ENCODE measurements at regions not wholly inside any gene's neighbourhood (a gene's known extent, or its start where the extent isn't known, plus 50 kb on each side); places are given as distances from the start of the nearest gene placed in this dataset.

DNA sequence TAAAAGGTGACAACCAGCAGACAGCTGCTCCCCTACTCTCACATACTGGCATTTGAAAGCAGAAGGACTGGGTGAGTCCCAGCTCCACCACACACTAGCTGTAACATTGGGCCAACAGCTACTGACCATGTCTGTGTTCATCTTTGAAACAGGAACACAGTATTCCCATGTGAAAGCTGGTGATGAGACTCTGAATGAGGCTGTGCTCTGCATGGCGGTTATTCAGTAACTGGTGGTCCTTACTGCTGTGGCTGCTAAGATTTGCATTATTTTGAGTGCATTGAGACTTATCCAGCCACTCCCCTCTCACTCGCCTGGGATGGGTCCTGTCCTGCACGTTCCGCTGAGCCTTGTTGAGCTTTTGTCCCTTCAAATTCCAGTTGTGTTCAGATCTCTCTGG lies 342.9 kb downstream of the FOXL1 start:
- DNase-seq = no peak

DNA sequence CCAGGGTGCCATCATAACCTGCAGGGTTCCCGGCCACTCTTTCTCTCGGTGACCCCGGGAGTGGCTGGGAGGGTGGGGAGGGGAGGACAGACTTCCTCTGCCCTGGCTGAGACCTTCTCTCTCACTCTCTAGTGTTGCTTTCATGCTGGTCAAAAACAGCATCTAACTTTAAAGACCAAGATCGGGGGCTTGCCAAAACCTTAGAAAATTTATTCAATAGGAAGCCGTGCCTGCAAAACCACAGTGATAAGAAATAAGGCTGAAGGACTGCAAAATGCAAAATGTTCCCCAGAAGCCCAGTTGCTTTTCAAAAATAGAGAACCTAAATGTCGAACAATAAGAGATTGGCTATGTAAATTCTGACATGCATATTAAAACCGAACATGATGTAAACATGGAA lies 344.0 kb downstream of the FOXL1 start:
- no peak for DNase-seq

DNA sequence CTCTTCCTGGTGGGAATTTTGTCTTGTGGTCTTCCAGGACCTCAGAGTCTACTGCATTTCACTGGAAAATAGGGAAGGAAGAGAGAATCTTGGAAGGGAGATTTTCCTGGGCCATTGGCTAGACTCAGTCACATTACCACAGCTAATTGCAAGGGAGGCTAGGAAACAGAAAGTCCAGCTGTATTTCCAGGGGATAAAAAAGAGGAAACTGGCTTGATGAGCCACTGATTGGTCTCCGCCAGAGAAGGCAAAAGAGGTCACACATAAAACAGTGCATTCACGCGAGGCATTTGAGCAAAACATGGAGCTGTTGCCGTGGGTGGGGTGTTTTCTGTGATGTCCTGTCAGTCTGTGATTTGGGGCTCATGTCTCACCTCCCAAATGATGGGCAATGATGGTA lies 345.3 kb downstream of the FOXL1 start:
- DNase-seq = no peak

DNA sequence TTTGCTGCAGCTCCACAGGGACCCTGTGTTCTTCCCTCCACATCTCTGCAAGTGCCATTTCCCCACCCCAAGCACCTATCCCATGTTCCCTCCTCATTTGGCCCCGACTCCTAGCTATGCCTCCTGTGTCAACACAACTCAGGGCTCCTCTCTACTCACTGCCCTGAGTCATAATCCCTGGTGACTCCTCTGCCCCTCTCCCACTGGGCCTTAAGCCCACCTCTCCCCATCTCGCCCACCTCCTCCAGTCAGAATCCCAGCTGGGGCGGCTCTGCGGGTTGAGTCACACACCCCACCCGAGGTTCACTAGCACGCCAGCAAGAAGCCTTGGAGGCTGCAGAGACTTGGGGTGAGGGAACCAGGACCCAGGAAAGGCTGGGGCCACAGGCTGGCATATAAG lies 346.2 kb downstream of the FOXL1 start:
- DNase-seq = no peak

DNA sequence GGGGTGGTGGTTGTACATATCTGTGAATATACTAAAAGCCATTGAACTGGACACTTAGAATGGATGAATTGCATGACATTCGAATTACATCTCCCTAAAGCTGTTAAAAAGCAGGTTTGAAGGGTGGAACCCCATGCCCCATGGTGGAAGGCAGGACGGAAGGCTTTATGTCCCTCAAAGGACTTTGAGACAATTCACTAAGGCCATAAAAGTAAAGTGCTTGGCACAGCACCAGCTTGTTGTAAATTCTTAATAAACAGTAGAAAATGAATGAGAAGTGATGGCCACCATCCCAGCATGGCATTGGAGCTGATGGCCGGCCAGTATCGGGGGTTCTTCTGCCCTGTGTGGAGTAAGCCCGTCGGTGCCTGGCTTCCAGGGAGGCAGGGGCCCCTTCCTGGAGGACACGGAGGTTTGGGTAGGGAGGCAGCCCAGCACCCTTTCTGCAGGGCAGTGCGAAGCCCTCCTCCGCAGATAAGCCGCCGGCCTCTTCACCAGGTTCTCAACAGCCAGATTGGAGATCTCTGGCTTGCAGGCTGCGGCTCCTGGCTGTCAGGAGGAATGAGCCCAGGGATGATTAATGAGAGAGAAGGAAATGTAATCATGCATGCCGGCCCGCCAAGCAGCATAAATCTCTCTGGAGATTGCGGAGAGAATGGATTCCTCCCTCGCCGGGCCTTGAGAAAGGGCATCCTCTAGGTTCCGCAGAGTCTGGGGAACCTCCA lies 346.9 kb downstream of the FOXL1 start:
- no peak for DNase-seq

DNA sequence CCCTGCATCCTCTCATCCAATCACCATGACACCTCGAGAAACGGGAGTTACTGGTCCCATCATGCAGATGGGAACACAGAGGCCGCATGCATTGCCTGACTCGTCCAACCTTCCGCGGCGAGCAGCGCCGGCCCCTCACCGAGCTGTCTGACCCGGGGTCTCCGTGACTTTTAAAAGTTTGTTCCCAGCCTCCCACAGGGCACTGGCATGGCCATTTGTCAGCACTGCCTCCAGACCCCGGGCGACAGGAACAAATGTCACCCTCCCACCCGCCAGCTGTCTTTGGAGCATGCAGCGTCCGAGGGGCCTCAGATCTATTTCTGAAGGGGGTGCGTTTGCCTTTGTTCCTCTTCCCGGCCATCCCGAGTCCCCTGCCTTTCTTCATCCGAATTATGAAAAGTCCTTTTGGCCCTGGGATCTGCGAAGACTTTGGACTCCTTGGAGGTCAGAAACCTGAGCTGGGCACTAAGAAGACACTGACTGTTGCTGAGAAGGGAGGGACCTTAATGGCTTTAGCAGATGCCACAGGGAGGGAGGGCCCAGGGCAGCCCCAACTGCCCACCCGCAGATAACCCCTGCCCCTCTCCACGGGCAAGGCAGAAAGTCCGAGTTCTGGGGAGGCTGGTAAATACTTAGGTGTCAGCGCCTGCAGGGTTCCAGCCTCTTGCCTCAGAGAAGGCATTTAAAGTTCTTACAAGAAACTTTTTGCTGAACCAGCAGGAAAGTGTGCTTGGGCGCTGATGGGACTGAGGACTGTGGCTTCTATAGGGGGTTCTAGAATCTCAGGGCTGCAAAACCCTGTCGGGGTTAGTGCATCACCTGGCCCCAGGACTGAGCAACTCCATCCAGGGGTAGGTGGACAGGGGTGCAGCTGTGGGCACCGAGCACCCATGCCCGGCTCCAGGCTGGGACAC lies 348.1 kb downstream of the FOXL1 start:
- DNase-seq = no peak

DNA sequence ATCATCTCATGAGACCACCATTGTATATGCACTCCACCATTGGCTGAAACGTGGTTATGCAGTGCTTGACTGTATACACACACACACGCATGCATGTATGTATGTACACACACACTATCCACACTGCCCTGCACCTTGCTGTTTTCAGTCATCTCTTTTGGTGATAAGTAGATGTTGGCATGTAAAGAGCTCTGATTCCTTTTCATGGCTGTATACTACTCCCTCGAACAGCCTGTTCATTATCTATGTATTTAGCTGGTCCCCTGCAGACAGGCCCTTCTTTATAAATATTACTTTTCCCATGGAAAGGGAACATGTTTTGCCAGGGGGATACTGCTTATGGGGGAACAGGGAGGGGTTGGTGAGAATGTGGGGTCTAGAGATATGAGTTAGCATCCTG lies 349.4 kb downstream of the FOXL1 start:
- no peak for DNase-seq

DNA sequence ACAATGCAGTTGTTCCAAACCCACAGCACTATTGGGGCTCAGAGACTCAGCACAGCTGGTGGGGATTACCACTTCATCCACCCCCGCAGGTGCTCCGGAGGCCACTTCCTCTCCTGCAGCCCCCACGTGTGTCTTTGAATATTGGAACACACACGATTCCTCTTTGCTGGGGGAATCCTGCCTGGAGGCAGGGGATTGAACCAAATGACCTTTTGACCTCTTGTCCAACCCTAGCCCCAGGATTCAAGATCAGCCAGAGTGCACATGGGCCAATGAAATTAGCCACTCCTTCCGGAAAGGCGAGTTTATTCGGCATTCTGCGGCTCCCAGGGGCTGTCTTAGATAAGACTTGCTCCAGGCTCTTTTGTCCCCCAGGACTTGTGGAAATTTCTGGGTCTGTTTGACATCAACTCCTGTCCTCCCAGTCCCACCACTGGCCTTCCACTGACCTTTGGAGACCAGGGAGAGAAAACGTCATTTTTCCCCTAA lies 350.2 kb downstream of the FOXL1 start:
- DNase-seq = no peak

DNA sequence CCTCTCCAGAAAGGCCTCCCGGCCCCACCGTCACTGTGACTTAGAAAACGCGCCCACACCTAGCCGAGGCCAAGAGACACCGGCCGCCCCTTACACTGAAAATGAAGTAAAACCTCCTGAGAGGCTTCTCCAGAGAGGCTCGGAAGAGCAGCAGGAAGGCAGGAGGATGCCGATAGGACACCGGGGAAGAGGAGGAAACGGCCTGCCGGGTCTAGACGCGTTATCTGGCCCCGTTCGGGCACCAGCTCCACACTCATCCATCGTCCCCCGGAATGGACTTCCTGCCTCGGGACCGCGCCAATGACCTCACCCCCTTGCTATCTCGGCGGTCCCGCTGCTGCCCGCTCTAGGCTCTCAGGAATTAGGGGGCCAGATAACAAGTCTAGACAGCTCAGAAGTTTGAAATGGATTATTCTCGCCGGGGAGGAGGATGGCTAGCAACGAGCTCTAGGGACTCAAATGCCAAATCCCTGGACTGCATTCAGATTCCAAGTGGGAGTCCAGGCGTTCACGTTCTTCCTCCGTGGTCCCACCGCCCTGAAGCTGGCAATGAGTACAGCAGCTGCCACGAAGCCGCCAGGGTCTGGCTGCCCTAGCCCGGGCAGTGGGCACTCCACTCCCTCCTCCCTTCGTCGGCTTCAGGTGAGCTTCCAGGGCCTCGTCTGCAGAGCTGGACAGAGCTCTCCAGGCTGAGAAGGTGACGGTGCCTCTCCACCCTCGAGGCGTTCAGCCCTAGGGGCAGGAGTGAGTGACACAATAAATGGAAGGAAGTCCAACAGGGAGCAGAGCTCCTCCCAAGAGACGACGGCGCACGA lies 350.9 kb downstream of the FOXL1 start:
- DNase-seq = no peak

DNA sequence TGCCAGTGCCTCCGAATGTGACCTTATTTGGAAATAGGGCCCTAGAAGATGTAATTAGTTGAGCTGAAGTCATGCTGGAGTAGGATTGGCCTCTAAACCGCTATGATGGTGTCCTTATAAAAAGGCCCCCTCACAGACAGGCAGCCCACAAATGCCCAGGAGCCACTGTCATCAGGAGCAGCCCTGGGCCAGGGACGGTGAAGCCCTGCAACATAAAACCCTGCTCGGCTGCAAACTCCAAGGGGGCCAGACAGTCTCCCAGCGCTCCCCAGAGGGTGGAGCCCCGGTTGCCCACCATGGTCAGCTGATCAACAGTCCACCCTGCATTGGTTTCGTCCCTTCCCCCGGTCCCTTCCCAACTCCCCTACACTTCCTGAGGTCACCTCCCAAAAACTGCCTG lies 351.7 kb downstream of the FOXL1 start:
- no peak for DNase-seq

DNA sequence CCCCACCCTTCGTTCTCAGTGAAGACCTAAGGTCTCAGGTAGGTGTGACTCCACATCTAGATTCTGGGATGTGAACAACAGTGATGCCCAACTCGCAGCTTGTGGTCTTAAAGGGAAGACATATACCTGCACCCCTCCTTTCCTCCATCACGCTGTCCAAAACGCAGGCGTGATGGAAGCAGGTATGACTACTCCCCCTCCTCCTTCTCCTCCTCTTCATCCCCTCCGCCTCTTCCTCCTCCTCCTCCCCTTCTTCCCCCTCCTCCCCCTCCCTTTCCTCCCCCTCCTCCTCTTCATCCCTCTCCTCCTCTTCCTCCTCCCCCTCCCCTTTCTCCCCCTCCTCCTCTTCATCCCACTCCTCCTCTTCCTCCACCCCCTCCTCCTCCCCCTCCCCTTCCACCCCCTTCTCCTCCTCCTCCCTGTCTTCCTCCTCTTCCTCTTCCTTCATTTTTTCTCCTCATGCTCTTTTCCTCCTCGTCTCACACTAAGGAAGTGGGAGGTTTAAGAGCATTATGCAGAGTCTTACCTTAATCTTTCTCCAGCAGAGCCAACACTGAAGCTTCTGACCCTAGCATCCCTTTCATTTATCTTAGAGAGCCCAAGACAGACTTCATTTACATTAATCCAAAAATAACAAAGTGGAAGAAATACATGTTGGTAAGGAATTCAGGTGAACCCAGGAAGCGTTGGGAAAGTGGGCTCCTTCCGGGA lies 352.5 kb downstream of the FOXL1 start:
- DNase-seq = no peak

DNA sequence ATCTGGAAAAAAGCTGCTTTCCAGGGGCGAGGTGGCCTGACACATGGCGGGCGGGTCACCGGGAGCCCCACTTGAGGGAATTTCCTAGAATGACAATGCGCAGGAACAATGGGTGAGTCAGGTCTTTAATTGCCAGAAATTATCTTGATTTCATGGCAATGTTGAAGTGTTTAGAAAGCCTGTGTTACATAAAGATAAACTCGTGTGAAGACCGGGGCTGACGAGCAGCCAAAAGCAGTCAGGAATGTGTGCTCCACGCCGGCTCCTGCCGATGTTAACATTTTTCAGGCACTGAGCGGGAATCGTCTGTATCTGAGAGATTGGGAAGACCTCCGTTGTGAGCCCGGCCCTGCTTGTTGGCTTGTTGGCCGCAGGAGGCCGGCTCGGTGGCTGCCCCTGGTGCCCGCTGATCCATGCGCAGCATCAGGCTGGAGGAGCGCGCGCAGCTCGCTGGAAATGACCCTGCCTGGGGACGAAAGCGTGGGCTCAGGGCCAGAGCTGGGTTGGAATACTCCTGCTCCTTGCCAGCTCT lies 353.1 kb downstream of the FOXL1 start:
- DNase-seq = no peak

DNA sequence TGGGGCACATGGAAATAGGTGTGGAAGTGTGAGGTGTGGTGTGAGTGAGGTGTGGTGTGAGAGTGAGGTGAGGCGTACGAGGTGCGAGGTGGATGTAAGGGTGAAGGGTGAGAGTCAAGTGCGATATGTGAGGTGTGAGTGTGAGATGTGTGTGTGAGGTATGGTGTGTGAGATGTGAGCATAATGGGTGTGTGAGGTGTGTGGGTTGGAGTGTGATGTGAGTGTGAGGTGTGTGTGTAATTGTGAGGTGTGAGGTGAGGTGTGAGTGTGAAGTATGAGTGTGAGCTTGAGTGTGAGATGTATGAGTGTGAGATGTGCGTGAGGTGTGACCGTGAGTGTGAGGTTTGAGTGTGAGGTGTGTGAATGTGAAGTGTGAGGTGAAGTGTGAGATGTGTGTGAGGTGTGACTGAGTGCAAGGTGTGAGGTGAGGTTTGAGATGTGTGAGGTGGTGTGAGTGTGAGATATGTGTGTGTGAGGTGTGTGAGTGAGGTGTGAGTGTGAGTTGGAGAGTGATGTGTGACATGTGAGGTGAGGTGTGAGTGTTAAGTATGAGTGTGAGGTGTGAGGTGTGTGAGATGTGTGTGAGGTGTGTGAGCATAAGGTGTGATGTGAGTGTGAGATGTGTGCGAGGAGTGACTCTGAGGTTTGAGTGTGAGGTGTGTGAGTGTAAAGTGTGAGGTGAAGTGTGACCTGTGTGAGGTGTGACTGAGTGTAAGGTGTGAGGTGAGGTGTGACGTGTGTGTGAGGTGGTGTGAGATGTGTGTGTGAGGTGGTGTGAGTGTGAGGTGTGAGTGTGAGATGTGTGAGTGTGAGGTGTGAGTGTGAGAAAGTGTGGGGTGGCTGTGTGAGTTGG lies 354.0 kb downstream of the FOXL1 start:
- no peak for DNase-seq

DNA sequence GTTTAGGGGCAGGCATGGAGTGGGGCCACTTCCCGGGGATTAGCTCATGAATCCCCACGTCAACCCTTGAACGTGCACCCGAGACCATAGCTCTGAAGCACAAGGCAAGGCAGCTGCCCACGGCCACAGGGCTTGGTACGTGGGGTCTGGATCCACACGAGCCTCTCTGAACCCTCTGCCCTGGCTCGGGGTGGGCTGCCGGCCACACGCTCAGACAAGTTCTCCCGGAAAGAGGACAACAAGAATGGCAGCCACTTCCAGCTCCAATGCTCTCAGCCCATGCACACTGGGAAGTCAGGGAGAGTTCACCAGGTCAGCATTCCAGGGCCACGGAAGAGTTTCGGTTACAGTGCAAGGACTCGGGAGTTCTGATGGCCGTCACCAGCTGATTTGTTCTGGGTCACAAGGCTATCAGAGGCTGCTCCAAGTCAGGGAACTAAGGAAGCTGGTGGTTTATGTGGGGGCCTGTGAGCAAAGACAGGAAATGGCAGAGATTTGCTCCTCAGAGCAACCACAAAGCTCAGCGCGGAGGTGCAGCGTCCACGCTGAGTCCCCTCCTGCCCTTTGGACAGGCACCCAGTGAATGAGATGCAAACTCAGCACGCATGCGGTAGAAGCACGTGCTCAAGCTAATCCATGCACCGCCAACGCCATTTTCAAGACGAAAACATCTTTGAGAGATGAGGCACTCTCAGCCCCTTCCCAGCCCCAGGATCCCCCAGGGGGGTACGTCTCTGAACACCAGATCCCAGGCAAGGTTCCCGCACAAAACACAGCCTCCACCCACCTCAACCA lies 356.4 kb downstream of the FOXL1 start:
- no peak for DNase-seq

DNA sequence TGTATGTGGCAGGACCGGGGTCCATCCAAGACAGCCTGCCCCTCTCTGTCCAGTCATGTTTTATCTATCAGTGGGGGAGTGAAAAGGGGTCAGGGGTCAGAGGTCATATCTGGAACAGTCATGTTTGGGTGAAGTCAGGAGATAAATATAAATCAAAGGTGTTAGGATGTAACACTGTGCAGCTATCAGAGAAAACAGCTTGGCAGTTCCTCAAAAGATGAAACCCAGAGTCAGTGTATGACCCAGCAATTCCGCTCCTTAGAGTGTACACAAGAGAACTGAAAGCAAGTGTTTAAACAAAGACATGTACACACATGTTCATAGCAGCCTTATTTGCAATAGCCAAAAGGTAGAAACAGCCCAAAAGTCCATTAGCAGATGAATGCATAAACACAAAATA lies 361.3 kb downstream of the FOXL1 start:
- no peak for DNase-seq

DNA sequence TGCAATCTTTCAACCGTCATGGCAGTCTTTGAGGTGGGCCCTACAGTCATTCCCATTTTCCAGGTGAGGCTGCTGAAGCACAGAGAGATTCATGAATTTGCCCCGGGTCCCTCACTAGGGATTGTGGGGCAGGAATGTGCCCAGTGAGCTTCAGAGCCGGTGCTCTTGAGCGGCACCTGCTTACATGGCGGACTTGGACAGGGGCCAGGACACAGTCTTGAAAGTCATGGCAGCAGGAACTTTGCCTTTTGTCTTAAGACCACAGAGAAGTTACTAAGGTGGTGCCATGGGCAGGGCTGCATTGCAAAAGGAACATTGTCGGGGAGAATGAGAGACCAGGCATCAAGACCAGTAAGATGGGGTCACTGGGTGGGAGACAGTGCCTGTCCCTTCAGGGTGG lies 363.4 kb downstream of the FOXL1 start:
- DNase-seq = no peak

DNA sequence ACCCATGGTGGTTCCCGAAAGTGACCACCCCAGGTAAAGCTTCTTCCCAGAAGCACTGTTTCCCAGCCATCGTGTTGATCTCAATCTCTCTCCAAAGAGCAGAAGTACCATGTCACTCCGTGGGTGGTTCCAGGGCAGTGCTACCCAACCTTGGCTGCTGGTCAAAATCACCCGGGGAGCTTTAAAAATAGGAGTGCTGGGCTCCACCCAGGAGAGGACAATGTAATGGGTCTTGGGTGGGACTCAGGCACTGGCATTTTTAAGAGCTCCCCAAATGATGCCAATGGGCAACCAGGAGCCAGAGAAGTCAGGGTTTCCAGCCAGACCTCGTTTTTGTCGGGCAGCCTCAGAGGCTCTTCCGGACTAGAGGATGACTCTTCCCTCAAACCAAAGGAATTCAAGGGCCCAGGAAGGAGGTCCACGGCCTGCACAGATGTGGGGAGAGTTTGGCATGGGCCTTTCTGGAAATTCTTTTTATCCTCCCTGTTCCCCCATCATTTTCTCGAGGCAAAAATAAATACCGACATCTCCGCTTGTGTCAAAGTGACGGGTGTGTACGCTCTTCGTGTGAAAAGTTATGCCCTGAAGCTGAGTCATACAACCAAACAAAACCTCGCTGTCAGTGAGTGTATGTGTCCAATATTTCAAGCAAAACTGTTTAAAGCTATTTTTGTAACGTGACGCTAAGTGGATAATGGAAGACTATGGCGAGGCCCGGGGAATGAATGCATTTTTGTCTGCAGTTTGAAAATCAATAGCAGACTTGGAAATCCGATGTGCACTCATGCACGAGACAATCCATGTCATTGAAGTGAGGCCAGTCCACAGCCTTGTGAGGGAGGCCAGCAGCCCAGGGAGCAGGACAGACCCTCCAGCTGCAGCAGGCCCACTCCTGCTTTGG lies 364.1 kb downstream of the FOXL1 start:
- no peak for DNase-seq

DNA sequence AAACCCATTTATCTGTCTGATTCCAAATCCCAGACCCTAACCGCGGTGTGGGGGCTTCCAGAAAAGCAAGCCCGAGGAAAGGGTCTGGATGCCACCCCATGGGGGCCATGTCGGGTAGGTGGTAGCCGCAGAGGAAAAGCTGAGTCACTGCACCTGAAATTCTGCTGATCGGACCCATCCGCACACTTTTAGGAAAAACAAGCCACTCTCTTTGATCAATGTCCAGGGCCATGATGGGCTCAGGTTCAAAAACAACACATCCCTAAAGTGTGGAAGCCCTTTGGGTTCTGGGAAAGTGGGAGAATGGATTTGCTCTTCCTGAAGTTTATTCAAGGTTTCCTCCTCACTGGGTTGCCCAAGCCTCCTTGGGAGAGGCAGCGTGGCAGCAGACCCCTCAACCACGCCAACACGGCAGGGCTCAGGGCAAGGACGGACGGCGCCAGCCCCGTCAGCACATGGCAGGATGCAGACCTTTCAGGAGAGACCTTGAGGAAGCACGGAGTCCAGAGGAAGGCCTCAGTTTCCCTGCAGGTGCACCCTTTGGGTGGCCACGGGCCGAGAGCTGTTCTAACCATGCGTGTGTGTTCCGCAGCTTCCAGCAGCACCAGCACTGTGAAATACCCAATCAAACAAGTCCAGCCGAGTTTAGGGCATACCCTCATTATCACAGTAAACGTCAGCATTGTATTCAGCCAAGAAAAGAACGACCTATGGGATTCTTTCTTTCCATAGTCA lies 367.0 kb downstream of the FOXL1 start:
- DNase-seq = no peak

DNA sequence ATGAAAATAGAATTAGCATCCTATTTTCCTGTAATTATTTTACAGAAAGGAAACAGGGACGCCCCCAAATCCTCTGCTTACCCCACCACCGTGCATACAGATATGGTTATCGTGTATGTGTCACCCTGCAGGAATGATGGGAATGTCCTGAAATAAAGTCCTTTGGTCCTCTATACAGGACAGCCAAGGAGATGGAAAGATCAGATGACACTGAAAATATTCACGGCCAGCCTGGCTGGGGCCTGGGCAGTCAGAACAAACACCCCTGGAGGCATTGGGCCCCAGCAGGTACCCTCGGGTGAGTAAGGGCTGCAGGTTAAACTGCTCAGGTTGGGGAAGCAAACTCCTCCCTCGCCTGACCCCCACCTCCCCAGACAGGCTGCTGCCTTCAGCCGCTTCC lies 368.0 kb downstream of the FOXL1 start:
- no peak for DNase-seq
